ENCODE measurements at regions not wholly inside any gene's neighbourhood (a gene's known extent, or its start where the extent isn't known, plus 50 kb on each side); places are given as distances from the start of the nearest gene placed in this dataset.

DNA sequence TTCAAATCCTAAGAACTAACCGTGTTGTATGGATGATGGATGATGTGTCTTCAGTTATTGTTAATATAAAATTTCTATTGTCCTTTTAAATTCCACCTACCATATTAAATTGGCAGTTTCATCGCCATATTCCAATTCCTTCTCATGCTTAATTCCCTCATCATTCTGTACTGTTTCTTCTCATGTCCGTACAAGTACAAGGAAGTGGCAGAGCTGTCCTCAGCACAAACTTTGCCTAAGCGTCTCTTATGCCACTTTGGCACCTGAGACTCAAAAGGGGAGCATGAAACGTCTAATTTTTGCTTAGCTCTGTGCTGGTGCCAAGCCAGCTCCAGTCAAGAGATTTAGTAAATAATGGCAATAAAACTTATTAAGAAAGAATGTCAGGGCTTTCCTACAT, 158.2 kb upstream of the LAMA2 start:
- no peak for TF ChIP-seq CSRNP3 (CRISPR knock-in tag; IDR thresholded peaks at IDR 0.05)
- no peak for TF ChIP-seq PATZ1 (CRISPR knock-in tag; IDR thresholded peaks at IDR 0.05; ENCODE audit: borderline replicate concordance)
- no peak for TF ChIP-seq OSR1 (CRISPR knock-in tag; IDR thresholded peaks at IDR 0.05)
- TF ChIP-seq ISL1 (CRISPR knock-in tag; IDR thresholded peaks at IDR 0.05): no peak
- no peak for TF ChIP-seq ESRRG (CRISPR knock-in tag; IDR thresholded peaks at IDR 0.05)
- TF ChIP-seq CSDC2 (CRISPR knock-in tag; IDR thresholded peaks at IDR 0.05): no peak
- TF ChIP-seq ZFP3 (CRISPR knock-in tag; IDR thresholded peaks at IDR 0.05): no peak
- TF ChIP-seq GLIS3 (CRISPR knock-in tag; IDR thresholded peaks at IDR 0.05): no peak
- TF ChIP-seq, protein P1, sequence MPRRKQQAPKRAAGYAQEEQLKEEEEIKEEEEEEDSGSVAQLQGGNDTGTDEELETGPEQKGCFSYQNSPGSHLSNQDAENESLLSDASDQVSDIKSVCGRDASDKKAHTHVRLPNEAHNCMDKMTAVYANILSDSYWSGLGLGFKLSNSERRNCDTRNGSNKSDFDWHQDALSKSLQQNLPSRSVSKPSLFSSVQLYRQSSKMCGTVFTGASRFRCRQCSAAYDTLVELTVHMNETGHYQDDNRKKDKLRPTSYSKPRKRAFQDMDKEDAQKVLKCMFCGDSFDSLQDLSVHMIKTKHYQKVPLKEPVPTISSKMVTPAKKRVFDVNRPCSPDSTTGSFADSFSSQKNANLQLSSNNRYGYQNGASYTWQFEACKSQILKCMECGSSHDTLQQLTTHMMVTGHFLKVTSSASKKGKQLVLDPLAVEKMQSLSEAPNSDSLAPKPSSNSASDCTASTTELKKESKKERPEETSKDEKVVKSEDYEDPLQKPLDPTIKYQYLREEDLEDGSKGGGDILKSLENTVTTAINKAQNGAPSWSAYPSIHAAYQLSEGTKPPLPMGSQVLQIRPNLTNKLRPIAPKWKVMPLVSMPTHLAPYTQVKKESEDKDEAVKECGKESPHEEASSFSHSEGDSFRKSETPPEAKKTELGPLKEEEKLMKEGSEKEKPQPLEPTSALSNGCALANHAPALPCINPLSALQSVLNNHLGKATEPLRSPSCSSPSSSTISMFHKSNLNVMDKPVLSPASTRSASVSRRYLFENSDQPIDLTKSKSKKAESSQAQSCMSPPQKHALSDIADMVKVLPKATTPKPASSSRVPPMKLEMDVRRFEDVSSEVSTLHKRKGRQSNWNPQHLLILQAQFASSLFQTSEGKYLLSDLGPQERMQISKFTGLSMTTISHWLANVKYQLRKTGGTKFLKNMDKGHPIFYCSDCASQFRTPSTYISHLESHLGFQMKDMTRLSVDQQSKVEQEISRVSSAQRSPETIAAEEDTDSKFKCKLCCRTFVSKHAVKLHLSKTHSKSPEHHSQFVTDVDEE (CRISPR knock-in tag; IDR thresholded peaks at IDR 0.05): no peak

All from SK-N-SH treated with all-trans-retinoic acid at 6 μM for 48 hours (cell line).